ENCODE measurements at regions not wholly inside any gene's neighbourhood (a gene's known extent, or its start where the extent isn't known, plus 50 kb on each side); places are given as distances from the start of the nearest gene placed in this dataset.

DNA sequence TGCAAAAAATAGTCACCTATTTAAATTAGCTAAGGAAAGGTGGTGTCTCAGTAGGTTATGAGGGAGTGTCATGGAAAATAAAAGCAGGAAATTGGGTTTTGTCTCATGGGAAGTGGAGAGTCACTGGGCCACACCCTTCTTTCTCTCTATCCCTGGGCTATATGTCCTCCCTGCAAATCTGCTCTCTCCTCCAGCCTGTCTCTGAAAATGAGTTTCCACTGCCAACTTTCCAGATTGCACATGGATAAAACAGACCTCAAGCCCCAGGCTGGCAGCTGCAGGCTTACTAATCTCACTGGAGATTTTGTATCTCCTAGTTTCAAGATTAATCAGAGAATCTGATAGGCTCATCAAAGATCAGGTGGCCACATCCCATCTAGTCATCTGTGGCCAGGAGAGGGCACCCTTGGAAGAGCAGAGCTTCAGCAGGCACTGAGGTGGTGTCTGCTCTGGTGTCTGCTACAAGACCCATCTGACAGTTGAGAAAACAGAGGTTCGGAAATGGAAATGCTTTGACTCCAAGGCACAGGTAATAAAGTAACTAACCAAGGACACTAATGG is 178.9 kb downstream of the MSX2 start:
- TF ChIP-seq, protein P1, sequence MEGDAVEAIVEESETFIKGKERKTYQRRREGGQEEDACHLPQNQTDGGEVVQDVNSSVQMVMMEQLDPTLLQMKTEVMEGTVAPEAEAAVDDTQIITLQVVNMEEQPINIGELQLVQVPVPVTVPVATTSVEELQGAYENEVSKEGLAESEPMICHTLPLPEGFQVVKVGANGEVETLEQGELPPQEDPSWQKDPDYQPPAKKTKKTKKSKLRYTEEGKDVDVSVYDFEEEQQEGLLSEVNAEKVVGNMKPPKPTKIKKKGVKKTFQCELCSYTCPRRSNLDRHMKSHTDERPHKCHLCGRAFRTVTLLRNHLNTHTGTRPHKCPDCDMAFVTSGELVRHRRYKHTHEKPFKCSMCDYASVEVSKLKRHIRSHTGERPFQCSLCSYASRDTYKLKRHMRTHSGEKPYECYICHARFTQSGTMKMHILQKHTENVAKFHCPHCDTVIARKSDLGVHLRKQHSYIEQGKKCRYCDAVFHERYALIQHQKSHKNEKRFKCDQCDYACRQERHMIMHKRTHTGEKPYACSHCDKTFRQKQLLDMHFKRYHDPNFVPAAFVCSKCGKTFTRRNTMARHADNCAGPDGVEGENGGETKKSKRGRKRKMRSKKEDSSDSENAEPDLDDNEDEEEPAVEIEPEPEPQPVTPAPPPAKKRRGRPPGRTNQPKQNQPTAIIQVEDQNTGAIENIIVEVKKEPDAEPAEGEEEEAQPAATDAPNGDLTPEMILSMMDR (IDR thresholded peaks at IDR 0.05), result no peak
- no peak for TF ChIP-seq POLR2A (IDR thresholded peaks at IDR 0.05)

Data from heart left ventricle (tissue), 13 donors.